D721Med (cell line): ENCODE measurements at regions not wholly inside any gene's neighbourhood (a gene's known extent, or its start where the extent isn't known, plus 50 kb on each side); places are given as distances from the start of the nearest gene placed in this dataset.

Source experiments
- DNase-seq: peaks from one replicate; pipeline ENCODE4 v3.0.0; 2011; ENCODE audit warnings: low spot score; ENCODE audit not compliant: insufficient read length
- FAIRE-seq: peaks from 2 replicates; lab custom pipeline; 2011; peaks lifted over from hg19 to GRCh38; lab: Jason Lieb, UNC
- TF ChIP-seq, protein P1 (sequence below): IDR thresholded peaks from 2 replicates; pipeline ENCODE4 v1.5.1; 2012; ENCODE audit warnings: mild to moderate bottlenecking, control low read depth; ENCODE audit not compliant: insufficient read depth; ENCODE audit errors: missing control alignments

GRCh38 chr13:47136504-47136941 is 239.7 kb upstream of the HTR2A start:
- no peak for FAIRE-seq
- DNase-seq = no peak
- TF ChIP-seq, protein P1, sequence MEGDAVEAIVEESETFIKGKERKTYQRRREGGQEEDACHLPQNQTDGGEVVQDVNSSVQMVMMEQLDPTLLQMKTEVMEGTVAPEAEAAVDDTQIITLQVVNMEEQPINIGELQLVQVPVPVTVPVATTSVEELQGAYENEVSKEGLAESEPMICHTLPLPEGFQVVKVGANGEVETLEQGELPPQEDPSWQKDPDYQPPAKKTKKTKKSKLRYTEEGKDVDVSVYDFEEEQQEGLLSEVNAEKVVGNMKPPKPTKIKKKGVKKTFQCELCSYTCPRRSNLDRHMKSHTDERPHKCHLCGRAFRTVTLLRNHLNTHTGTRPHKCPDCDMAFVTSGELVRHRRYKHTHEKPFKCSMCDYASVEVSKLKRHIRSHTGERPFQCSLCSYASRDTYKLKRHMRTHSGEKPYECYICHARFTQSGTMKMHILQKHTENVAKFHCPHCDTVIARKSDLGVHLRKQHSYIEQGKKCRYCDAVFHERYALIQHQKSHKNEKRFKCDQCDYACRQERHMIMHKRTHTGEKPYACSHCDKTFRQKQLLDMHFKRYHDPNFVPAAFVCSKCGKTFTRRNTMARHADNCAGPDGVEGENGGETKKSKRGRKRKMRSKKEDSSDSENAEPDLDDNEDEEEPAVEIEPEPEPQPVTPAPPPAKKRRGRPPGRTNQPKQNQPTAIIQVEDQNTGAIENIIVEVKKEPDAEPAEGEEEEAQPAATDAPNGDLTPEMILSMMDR = no peak

DNA sequence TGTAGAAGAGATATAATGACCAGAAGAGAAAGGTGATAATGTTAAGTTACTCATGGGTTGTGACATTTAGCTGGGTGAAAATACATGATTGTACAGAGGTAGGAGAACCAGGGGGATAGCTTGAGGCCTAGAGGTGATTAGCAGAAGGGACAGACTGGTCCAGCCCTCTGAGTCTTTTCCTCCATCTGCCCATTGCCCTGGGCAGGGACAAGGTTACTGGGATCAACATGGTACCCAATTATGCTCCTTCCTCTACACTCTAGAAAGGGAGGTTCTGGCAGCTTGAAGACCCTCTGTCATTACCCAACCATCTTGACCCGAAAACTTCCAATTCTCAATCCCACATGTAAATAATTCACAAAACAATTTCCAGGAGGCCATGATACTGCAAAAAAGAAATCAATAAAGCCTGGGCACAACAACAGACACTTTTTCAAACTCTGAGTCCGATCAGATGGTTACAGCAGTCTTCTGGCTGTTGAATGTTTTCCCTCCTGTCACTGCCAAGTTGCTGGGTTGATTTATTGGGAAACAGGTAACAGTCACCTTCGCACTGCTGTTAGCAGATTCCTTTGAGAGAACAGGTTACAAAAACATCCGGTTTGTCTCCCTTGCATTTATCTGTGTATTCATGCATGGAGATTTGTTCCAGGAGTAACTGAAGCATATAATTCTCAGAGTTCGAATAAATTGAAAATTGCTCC is 239.1 kb upstream of the HTR2A start:
- DNase-seq (no peak), FAIRE-seq (no peak)
- TF ChIP-seq, protein P1 = no peak

GRCh38 chr13:47134939-47135489 is 238.2 kb upstream of the HTR2A start:
- DNase-seq (no peak), FAIRE-seq (no peak)
- TF ChIP-seq, protein P1 = no peak

GRCh38 chr13:47133011-47133445 is 236.2 kb upstream of the HTR2A start:
- TF ChIP-seq, protein P1 = no peak
- FAIRE-seq = no peak
- DNase-seq = no peak

GRCh38 chr13:47129461-47129860 is 232.6 kb upstream of the HTR2A start:
- TF ChIP-seq, protein P1 = no peak
- FAIRE-seq = no peak
- no peak for DNase-seq

- FAIRE-seq = no peak
Observed at GRCh38 chr13:47126432-47126831, 229.6 kb upstream of the HTR2A start.

More at GRCh38 chr13:47126432-47126831, 229.6 kb upstream of the HTR2A start:
- TF ChIP-seq, protein P1 = no peak
- no peak for DNase-seq
